Astrocyte (in vitro differentiated cells and primary cell): ENCODE measurements at regions not wholly inside any gene's neighbourhood (a gene's known extent, or its start where the extent isn't known, plus 50 kb on each side); places are given as distances from the start of the nearest gene placed in this dataset.

Source experiments
- CTCF ChIP-seq: IDR thresholded peaks from 2 replicates; pipeline ENCODE4 v1.5.1; 2011; ENCODE audit warnings: low read depth, mild to moderate bottlenecking, inconsistent platforms, low read length, moderate library complexity; ENCODE audit not compliant: insufficient read depth
- EZH2 ChIP-seq: IDR thresholded peaks from 2 replicates; pipeline ENCODE4 v1.6.1; 2012; ENCODE audit warnings: mild to moderate bottlenecking, low read length, inconsistent platforms; ENCODE audit not compliant: insufficient read depth

GRCh38 chr13:89827552-89827951, 1519.9 kb upstream of the MIR17HG start:
- TF ChIP-seq CTCF (no peak), EZH2 (no peak)
